HuH-7 (cell line): ENCODE measurements at regions not wholly inside any gene's neighbourhood (a gene's known extent, or its start where the extent isn't known, plus 50 kb on each side); places are given as distances from the start of the nearest gene placed in this dataset.

ENCODE experiments used
- DNase-seq: peaks from one replicate; pipeline ENCODE4 v3.0.0; 2011; ENCODE audit warnings: low spot score

DNA sequence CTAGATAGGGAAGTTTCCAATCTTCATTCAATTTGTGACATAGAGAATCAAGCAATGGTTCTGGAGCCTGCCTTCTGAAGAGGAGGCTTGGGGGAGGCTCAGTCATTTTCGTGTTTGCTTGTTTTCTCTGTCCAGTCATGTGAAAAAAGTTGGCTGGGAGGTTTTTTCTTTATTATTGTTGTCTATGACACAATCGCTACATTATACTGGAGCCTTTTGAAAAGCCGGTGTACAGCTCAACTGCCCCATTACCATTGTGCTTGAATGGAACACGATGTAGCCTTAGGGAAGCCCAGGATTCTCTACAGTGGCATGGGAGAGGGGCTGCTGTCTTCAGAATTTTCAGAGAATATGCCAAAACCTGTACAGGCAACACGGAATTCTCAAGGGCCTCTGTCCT lies 57.9 kb upstream of the NCAM1 start:
- DNase-seq, result no peak

DNA sequence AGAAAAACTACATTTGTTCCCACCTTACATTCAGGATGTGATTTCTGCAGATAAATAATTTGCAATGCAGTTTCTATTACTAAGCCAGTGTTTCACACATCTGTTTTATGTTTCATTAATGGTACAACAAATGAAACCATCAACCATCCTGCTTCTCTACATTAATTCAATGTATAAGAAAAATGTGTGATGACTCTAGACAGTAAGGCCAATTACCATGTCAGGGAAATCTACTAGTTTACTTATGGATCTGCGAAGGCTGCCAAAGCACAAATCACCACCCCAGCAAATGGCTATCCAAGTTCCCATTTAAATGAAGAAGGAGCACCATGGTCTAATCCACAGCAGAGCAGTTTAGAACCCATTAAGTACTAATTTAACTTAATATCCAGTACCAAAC lies 50.1 kb upstream of the NCAM1 start:
- DNase-seq, result no peak
